ENCODE measurements at regions not wholly inside any gene's neighbourhood (a gene's known extent, or its start where the extent isn't known, plus 50 kb on each side); places are given as distances from the start of the nearest gene placed in this dataset.

GRCh38 chr17:65449495-65449894, 112.0 kb downstream of the AXIN2 start:
- Histone ChIP-seq H3K27me3 (ENCODE audit: control insufficient read depth, insufficient read depth, low read length) (peaks cover 25% of the 10 kb centered on the region), H3K4me3 (ENCODE audit: insufficient read depth, low read depth, low read length) (no peak overlapping the region), H3K18ac (ENCODE audit: low read depth, low read length) (no peak overlapping the region), H3K56ac (ENCODE audit: extremely low read depth, insufficient read depth, low read length) (no peak overlapping the region), H2AFZ (replicated peaks; ENCODE audit: low read length, poor library complexity) (no peak overlapping the region), H3K79me1 (ENCODE audit: low read depth in 1 of 2, low read length in 2 of 2) (no peaks in the 10 kb centered on the region), H4K91ac (ENCODE audit: insufficient read depth, low read depth, low read length) (no peak overlapping the region), H3K9me3 (ENCODE audit: control insufficient read depth, insufficient read depth, low read length) (no peaks in the 10 kb centered on the region), H2AK9ac (replicated peaks; ENCODE audit: low read depth, low read length, poor library complexity) (no peak overlapping the region), H3K4ac (ENCODE audit: low read depth, low read length) (no peak overlapping the region), H3K4me2 (ENCODE audit: low read depth, low read length) (no peak overlapping the region), H4K5ac (ENCODE audit: low read depth, low read length) (no peak overlapping the region), H2BK5ac (ENCODE audit: low read depth, low read length, poor library complexity, severe bottlenecking) (no peak overlapping the region), H3K27ac (ENCODE audit: insufficient read depth, low read length) (no peak overlapping the region), H4K20me1 (ENCODE audit: insufficient read depth, low read length) (no peaks in the 10 kb centered on the region), H2AK5ac (ENCODE audit: low read depth, low read length) (no peak overlapping the region), H2BK20ac (ENCODE audit: low read depth, low read length) (no peak overlapping the region), H3K23ac (ENCODE audit: low read depth, low read length) (no peak overlapping the region), H3K4me1 (ENCODE audit: control insufficient read depth, insufficient read depth, low read length) (no peaks in the 10 kb centered on the region), H3K9ac (ENCODE audit: low read depth, low read length) (no peak overlapping the region), H2BK120ac (ENCODE audit: low read depth, low read length) (no peak overlapping the region), H3K9me1 (ENCODE audit: insufficient read depth, low read length) (no peaks in the 10 kb centered on the region), H3K36me3 (ENCODE audit: control insufficient read depth, insufficient read depth, low read length) (no peaks in the 10 kb centered on the region), H4K8ac (ENCODE audit: low read depth in 2 of 2, low read length in 2 of 2) (no peak overlapping the region), H2BK15ac (ENCODE audit: low read depth, low read length) (no peak overlapping the region), H3K14ac (replicated peaks; ENCODE audit: low read depth, low read length) (no peak overlapping the region)
- no peak for ATAC-seq (ENCODE audit: low read depth)
- in situ Hi-C loops (cut with MboI; ENCODE audit: low sequenced_read_pairs) (no loop called here), dilution Hi-C loops (cut with HindIII; ENCODE audit: low sequenced_read_pairs, unreplicated experiment) (no loop called here), intact Hi-C loops (cut with micrococcal nuclease) (no loop called here)
- TF ChIP-seq MAZ (IDR thresholded peaks at IDR 0.05; ENCODE audit: borderline replicate concordance, low read depth, low read length) (no peak), RCOR1 (IDR thresholded peaks at IDR 0.05; ENCODE audit: insufficient replicate concordance, low read length) (no peak), RFX5 (IDR thresholded peaks at IDR 0.05; ENCODE audit: low read depth, low read length) (no peak), NFE2L2 (IDR thresholded peaks at IDR 0.05; ENCODE audit: low read depth, low read length) (no peak), RAD21 (IDR thresholded peaks at IDR 0.05; ENCODE audit: low read length) (no peak), MXI1 (IDR thresholded peaks at IDR 0.05; ENCODE audit: borderline replicate concordance, low read depth, low read length) (no peak), CHD1 (IDR thresholded peaks at IDR 0.05; ENCODE audit: low read depth, low read length) (no peak), POLR2A (IDR thresholded peaks at IDR 0.05; ENCODE audit: low read depth, low read length) (no peak), FOS (IDR thresholded peaks at IDR 0.05; ENCODE audit: low read depth, low read length) (no peak), BHLHE40 (IDR thresholded peaks at IDR 0.05; ENCODE audit: low read depth, low read length) (no peak), ELK1 (IDR thresholded peaks at IDR 0.05; ENCODE audit: borderline replicate concordance, low read depth, low read length) (no peak), SMC3 (IDR thresholded peaks at IDR 0.05; ENCODE audit: low read depth, low read length) (no peak)
- TF ChIP-seq, protein P1, sequence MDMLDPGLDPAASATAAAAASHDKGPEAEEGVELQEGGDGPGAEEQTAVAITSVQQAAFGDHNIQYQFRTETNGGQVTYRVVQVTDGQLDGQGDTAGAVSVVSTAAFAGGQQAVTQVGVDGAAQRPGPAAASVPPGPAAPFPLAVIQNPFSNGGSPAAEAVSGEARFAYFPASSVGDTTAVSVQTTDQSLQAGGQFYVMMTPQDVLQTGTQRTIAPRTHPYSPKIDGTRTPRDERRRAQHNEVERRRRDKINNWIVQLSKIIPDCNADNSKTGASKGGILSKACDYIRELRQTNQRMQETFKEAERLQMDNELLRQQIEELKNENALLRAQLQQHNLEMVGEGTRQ (IDR thresholded peaks at IDR 0.05; ENCODE audit: low read depth, low read length): no peak
- 60% methylated on average over 1 of the region's 4 CpGs; no CpG with 5 or more reads in 1 of the 2 experiments for WGBS, 2 experiments (ENCODE audit: extremely low coverage in 2 of 2, insufficient read length in 1 of 2)
- no peak for DNase-seq
- POLR2A ChIA-PET (ENCODE audit: unreplicated experiment): interaction anchor here (0.7 kb wide), 1 partner anchor 499 kb away, joined by 3 read pairs; no protein-coding TSS in a partner anchor
- BruUV-seq (replicated peaks): no TSS peak
- CTCF ChIA-PET: no interaction called here

Measured in IMR-90 (cell line).